Activated T-helper 2 cell treated with anti-CD3 and anti-CD28 coated beads, Interferon-gamma antibody, Interleukin-2, Interleukin-4, amounts not matched to agents 10 μg/mL and 5 μg/mL and 100 μg/mL, durations not matched to agents 14 hours and 24 hours and 36 hours (primary cell): ENCODE measurements at regions not wholly inside any gene's neighbourhood (a gene's known extent, or its start where the extent isn't known, plus 50 kb on each side); places are given as distances from the start of the nearest gene placed in this dataset.
"Not testable (repeated sequence)": the region's sequence is repeated elsewhere in the genome, so short reads cannot be mapped to it uniquely, and the experiment has no call there.

Source experiments
- DNase-seq: peaks from one replicate; pipeline ENCODE4 v3.0.0; 2021; ENCODE audit warnings: low spot score
- H3K27ac Mint-ChIP-seq: one replicate; pipeline ENCODE4 v1.8.0; 2021; ENCODE audit warnings: mixed read lengths
- H3K27me3 Mint-ChIP-seq: one replicate; pipeline ENCODE4 v1.8.0; 2021; ENCODE audit warnings: low read depth, mixed read lengths
- H3K36me3 Mint-ChIP-seq: one replicate; pipeline ENCODE4 v1.8.0; 2021; ENCODE audit warnings: low read depth, mixed read lengths
- H3K4me1 Mint-ChIP-seq: one replicate; pipeline ENCODE4 v1.8.0; 2021; ENCODE audit warnings: low read depth, mixed read lengths
- H3K4me3 Mint-ChIP-seq: one replicate; pipeline ENCODE4 v1.8.0; 2021; ENCODE audit warnings: low read depth, mild to moderate bottlenecking, moderate library complexity, mixed read lengths
- H3K9me3 Mint-ChIP-seq: one replicate; pipeline ENCODE4 v1.8.0; 2021; ENCODE audit warnings: mixed read lengths
- intact Hi-C: fragments of 100-400 bp; cut with micrococcal nuclease; formaldehyde crosslinking; loops from one replicate; pipeline ENCODE4 v1.15.1; 2023

GRCh38 chr1:164006186-164006585 is 552.8 kb upstream of the PBX1 start:
- DNase-seq, intact Hi-C loops, H3K27ac Mint-ChIP-seq, H3K36me3 Mint-ChIP-seq, H3K4me1 Mint-ChIP-seq, H3K4me3 Mint-ChIP-seq, H3K27me3 Mint-ChIP-seq: not testable (repeated sequence)
- peaks cover 52% of the 10 kb centered on the region for H3K9me3 Mint-ChIP-seq

- no peak overlapping the region for H3K27ac Mint-ChIP-seq
- H3K9me3 Mint-ChIP-seq = peaks cover 53% of the 10 kb centered on the region
- no peaks in the 10 kb centered on the region for H3K4me1 Mint-ChIP-seq
- no peak overlapping the region for H3K4me3 Mint-ChIP-seq
- no peaks in the 10 kb centered on the region for H3K36me3 Mint-ChIP-seq
- intact Hi-C loops = no loop called here
- DNase-seq = no peak
- no peaks in the 10 kb centered on the region for H3K27me3 Mint-ChIP-seq
Observed at GRCh38 chr1:164006621-164007020, 552.4 kb upstream of the PBX1 start.

- no peaks in the 10 kb centered on the region for H3K36me3 Mint-ChIP-seq
- no peak overlapping the region for H3K27ac Mint-ChIP-seq
- no peaks in the 10 kb centered on the region for H3K27me3 Mint-ChIP-seq
- DNase-seq = no peak
- no peak overlapping the region for H3K4me3 Mint-ChIP-seq
- no peaks in the 10 kb centered on the region for H3K4me1 Mint-ChIP-seq
- peaks cover 34% of the 10 kb centered on the region for H3K9me3 Mint-ChIP-seq
- intact Hi-C loops = no loop called here
Observed at GRCh38 chr1:164017239-164017638, 541.7 kb upstream of the PBX1 start.

GRCh38 chr1:164020391-164020790 is 538.6 kb upstream of the PBX1 start:
- intact Hi-C loops = no loop called here
- Mint-ChIP-seq H3K27ac (no peak overlapping the region), H3K4me3 (no peak overlapping the region)

GRCh38 chr1:164021813-164022212 is 537.2 kb upstream of the PBX1 start:
- no peaks in the 10 kb centered on the region for H3K36me3 Mint-ChIP-seq
- H3K4me3 Mint-ChIP-seq = no peak overlapping the region
- intact Hi-C loops = no loop called here
- H3K4me1 Mint-ChIP-seq = no peaks in the 10 kb centered on the region
- H3K27ac Mint-ChIP-seq = no peak overlapping the region
- H3K27me3 Mint-ChIP-seq = no peaks in the 10 kb centered on the region
- no peak for DNase-seq
- H3K9me3 Mint-ChIP-seq = peaks cover 40% of the 10 kb centered on the region

More at GRCh38 chr1:164020391-164020790, 538.6 kb upstream of the PBX1 start:
- no peak for DNase-seq
- peaks cover 31% of the 10 kb centered on the region for H3K9me3 Mint-ChIP-seq
- no peaks in the 10 kb centered on the region for H3K36me3 Mint-ChIP-seq
- H3K4me1 Mint-ChIP-seq = no peaks in the 10 kb centered on the region
- no peaks in the 10 kb centered on the region for H3K27me3 Mint-ChIP-seq

GRCh38 chr1:164033782-164034181 is 525.2 kb upstream of the PBX1 start:
- intact Hi-C loops = no loop called here
- no peak overlapping the region for H3K4me3 Mint-ChIP-seq
- no peak for DNase-seq
- H3K36me3 Mint-ChIP-seq = no peaks in the 10 kb centered on the region
- no peaks in the 10 kb centered on the region for H3K27me3 Mint-ChIP-seq
- H3K4me1 Mint-ChIP-seq = no peaks in the 10 kb centered on the region
- peaks cover 44% of the 10 kb centered on the region for H3K9me3 Mint-ChIP-seq
- no peak overlapping the region for H3K27ac Mint-ChIP-seq

GRCh38 chr1:164040754-164041153 is 518.2 kb upstream of the PBX1 start:
- H3K27me3 Mint-ChIP-seq = no peaks in the 10 kb centered on the region
- no peaks in the 10 kb centered on the region for H3K4me1 Mint-ChIP-seq

GRCh38 chr1:164051782-164052181 is 507.2 kb upstream of the PBX1 start:
- intact Hi-C loops = no loop called here
- Mint-ChIP-seq H3K4me3 (no peak overlapping the region), H3K27me3 (no peaks in the 10 kb centered on the region), H3K4me1 (no peaks in the 10 kb centered on the region), H3K36me3 (no peaks in the 10 kb centered on the region), H3K9me3 (peaks cover 22% of the 10 kb centered on the region), H3K27ac (no peak overlapping the region)
- DNase-seq = no peak

More at GRCh38 chr1:164040754-164041153, 518.2 kb upstream of the PBX1 start:
- Mint-ChIP-seq H3K9me3 (peaks cover 12% of the 10 kb centered on the region), H3K27ac (no peak overlapping the region), H3K4me3 (no peak overlapping the region), H3K36me3 (no peaks in the 10 kb centered on the region)
- intact Hi-C loops = no loop called here
- no peak for DNase-seq

- no peak overlapping the region for H3K27ac Mint-ChIP-seq
- H3K9me3 Mint-ChIP-seq = peaks cover 20% of the 10 kb centered on the region
- no peaks in the 10 kb centered on the region for H3K36me3 Mint-ChIP-seq
- intact Hi-C loops = no loop called here
- H3K4me3 Mint-ChIP-seq = no peak overlapping the region
- H3K4me1 Mint-ChIP-seq = no peaks in the 10 kb centered on the region
- no peaks in the 10 kb centered on the region for H3K27me3 Mint-ChIP-seq
- no peak for DNase-seq
Observed at GRCh38 chr1:164054331-164054730, 504.7 kb upstream of the PBX1 start.

- peaks cover 28% of the 10 kb centered on the region for H3K9me3 Mint-ChIP-seq
- intact Hi-C loops = no loop called here
- H3K4me3 Mint-ChIP-seq = no peak overlapping the region
- DNase-seq = no peak
- no peaks in the 10 kb centered on the region for H3K27me3 Mint-ChIP-seq
- no peak overlapping the region for H3K27ac Mint-ChIP-seq
- no peaks in the 10 kb centered on the region for H3K4me1 Mint-ChIP-seq
- no peaks in the 10 kb centered on the region for H3K36me3 Mint-ChIP-seq
Observed at GRCh38 chr1:164058198-164058597, 500.8 kb upstream of the PBX1 start.

- no peaks in the 10 kb centered on the region for H3K27me3 Mint-ChIP-seq
- H3K36me3 Mint-ChIP-seq = no peaks in the 10 kb centered on the region
- H3K27ac Mint-ChIP-seq = no peak overlapping the region
- DNase-seq = no peak
- H3K4me1 Mint-ChIP-seq = no peaks in the 10 kb centered on the region
- peaks cover 14% of the 10 kb centered on the region for H3K9me3 Mint-ChIP-seq
- H3K4me3 Mint-ChIP-seq = no peak overlapping the region
- intact Hi-C loops = no loop called here
Observed at GRCh38 chr1:164061528-164061927, 497.5 kb upstream of the PBX1 start.

- DNase-seq = no peak
- intact Hi-C loops = no loop called here
- H3K27ac Mint-ChIP-seq = no peak overlapping the region
- no peaks in the 10 kb centered on the region for H3K27me3 Mint-ChIP-seq
- no peak overlapping the region for H3K4me3 Mint-ChIP-seq
- H3K4me1 Mint-ChIP-seq = no peaks in the 10 kb centered on the region
- peaks cover 30% of the 10 kb centered on the region for H3K9me3 Mint-ChIP-seq
- H3K36me3 Mint-ChIP-seq = no peaks in the 10 kb centered on the region
Observed at GRCh38 chr1:164064501-164064900, 494.5 kb upstream of the PBX1 start.

- no peaks in the 10 kb centered on the region for H3K36me3 Mint-ChIP-seq
- no peaks in the 10 kb centered on the region for H3K4me1 Mint-ChIP-seq
- peaks cover 55% of the 10 kb centered on the region for H3K9me3 Mint-ChIP-seq
- no peak overlapping the region for H3K27ac Mint-ChIP-seq
- no peak for DNase-seq
- no peaks in the 10 kb centered on the region for H3K27me3 Mint-ChIP-seq
- intact Hi-C loops = no loop called here
- H3K4me3 Mint-ChIP-seq = no peak overlapping the region
Observed at GRCh38 chr1:164071288-164071687, 487.7 kb upstream of the PBX1 start.

GRCh38 chr1:164086832-164087231 is 472.2 kb upstream of the PBX1 start:
- peaks cover 27% of the 10 kb centered on the region for H3K9me3 Mint-ChIP-seq
- no peak overlapping the region for H3K4me3 Mint-ChIP-seq
- H3K4me1 Mint-ChIP-seq = no peaks in the 10 kb centered on the region
- DNase-seq = no peak
- H3K27me3 Mint-ChIP-seq = no peaks in the 10 kb centered on the region
- no peak overlapping the region for H3K27ac Mint-ChIP-seq
- intact Hi-C loops = no loop called here
- no peaks in the 10 kb centered on the region for H3K36me3 Mint-ChIP-seq
